ENCODE measurements at regions not wholly inside any gene's neighbourhood (a gene's known extent, or its start where the extent isn't known, plus 50 kb on each side); places are given as distances from the start of the nearest gene placed in this dataset.
"Not testable (repeated sequence)": the region's sequence is repeated elsewhere in the genome, so short reads cannot be mapped to it uniquely, and the experiment has no call there.

GRCh38 chr3:135412475-135412874 is 553.1 kb upstream of the PPP2R3A start:
- DNase-seq, result no peak

GRCh38 chr3:135416182-135416581 is 549.3 kb upstream of the PPP2R3A start:
- no peak for DNase-seq

GRCh38 chr3:135419155-135419554 is 546.4 kb upstream of the PPP2R3A start:
- DNase-seq, result no peak

GRCh38 chr3:135426508-135426907 is 539.0 kb upstream of the PPP2R3A start:
- DNase-seq, result no peak

- DNase-seq, result no peak
Measured at GRCh38 chr3:135432402-135432801, 533.1 kb upstream of the PPP2R3A start.

- DNase-seq, result not testable (repeated sequence)
Measured at GRCh38 chr3:135438889-135439597, 526.5 kb upstream of the PPP2R3A start.

GRCh38 chr3:135439632-135440031 is 525.9 kb upstream of the PPP2R3A start:
- DNase-seq, result not testable (repeated sequence)

- no peak for DNase-seq
Measured at GRCh38 chr3:135440233-135440632, 525.3 kb upstream of the PPP2R3A start.

- no peak for DNase-seq
Measured at GRCh38 chr3:135440746-135441145, 524.8 kb upstream of the PPP2R3A start.

GRCh38 chr3:135444058-135444457 is 521.5 kb upstream of the PPP2R3A start:
- DNase-seq, result no peak

- DNase-seq, result no peak
Measured at GRCh38 chr3:135447483-135447882, 518.0 kb upstream of the PPP2R3A start.

- DNase-seq, result peak; percentile 21
Measured at GRCh38 chr3:135448520-135448919, 517.0 kb upstream of the PPP2R3A start.

- no peak for DNase-seq
Measured at GRCh38 chr3:135449046-135449445, 516.5 kb upstream of the PPP2R3A start.

GRCh38 chr3:135451037-135451785 is 514.3 kb upstream of the PPP2R3A start:
- DNase-seq, result no peak

GRCh38 chr3:135452881-135453280 is 512.6 kb upstream of the PPP2R3A start:
- DNase-seq, result no peak

GRCh38 chr3:135453326-135453725 is 512.2 kb upstream of the PPP2R3A start:
- no peak for DNase-seq

- DNase-seq, result no peak
Measured at GRCh38 chr3:135454890-135455289, 510.6 kb upstream of the PPP2R3A start.

GRCh38 chr3:135456108-135456790 is 509.3 kb upstream of the PPP2R3A start:
- no peak for DNase-seq

GRCh38 chr3:135458541-135459322 is 506.8 kb upstream of the PPP2R3A start:
- DNase-seq, result no peak

GRCh38 chr3:135460273-135460672 is 505.3 kb upstream of the PPP2R3A start:
- DNase-seq, result no peak

- no peak for DNase-seq
Measured at GRCh38 chr3:135471911-135472310, 493.6 kb upstream of the PPP2R3A start.

- no peak for DNase-seq
Measured at GRCh38 chr3:135473449-135473848, 492.1 kb upstream of the PPP2R3A start.

GRCh38 chr3:135487261-135487660 is 478.3 kb upstream of the PPP2R3A start:
- DNase-seq, result no peak

Measured in NK-92 treated with Interleukin-12 subunit alpha and Interleukin-12 subunit beta, amount 100 ng/mL, for 24 hours (cell line).